Peyer's patch (tissue), 4 donors: ENCODE measurements at regions not wholly inside any gene's neighbourhood (a gene's known extent, or its start where the extent isn't known, plus 50 kb on each side); places are given as distances from the start of the nearest gene placed in this dataset.

ENCODE experiments used
- DNase-seq, 3 donors: peaks; one replicate each; pipeline ENCODE4 v3.0.0-alpha.2; 2017 to 2019
- H3K27ac ChIP-seq, 4 donors: fragments of 200-600 bp; sonication (generic); one replicate each; pipeline ENCODE4 v1.5.1; 2016 to 2019
- H3K27me3 ChIP-seq, 2 donors: fragments of 200-600 bp; sonication (generic); one replicate each; pipeline ENCODE4 v1.5.1; 2019
- H3K36me3 ChIP-seq, 3 donors: fragments of 200-600 bp; sonication (generic); one replicate each; pipeline ENCODE4 v1.5.1; 2016 to 2019
- H3K4me1 ChIP-seq, 4 donors: fragments of 200-600 bp; sonication (generic); one replicate each; pipeline ENCODE4 v1.5.1; 2016 to 2019
- H3K4me3 ChIP-seq, 4 donors: fragments of 200-600 bp; sonication (generic); 1 replicate in 3 of 4; 2 replicates in 1 of 4; pipeline ENCODE4 v1.5.1; 2016 to 2019; ENCODE audit warnings: mild to moderate bottlenecking in 1 of 4
- H3K9me3 ChIP-seq, 4 donors: fragments of 200-600 bp; sonication (generic); one replicate each; pipeline ENCODE4 v1.5.1; 2016 to 2019; ENCODE audit warnings: mild to moderate bottlenecking in 1 of 4
- CTCF ChIP-seq, 6 experiments: fragments of 450-650 bp in 4 of 6; fragments of 200-600 bp in 2 of 6; sonication (generic) in 1 of 6; IDR thresholded peaks; one replicate each; pipeline ENCODE4 v1.5.1; 2017 to 2019; ENCODE audit warnings: antibody characterized with exemption in 6 of 6, mild to moderate bottlenecking in 3 of 6, moderate library complexity in 1 of 6
- POLR2A ChIP-seq, 2 donors: fragments of 450-650 bp; IDR thresholded peaks; one replicate each; pipeline ENCODE4 v1.5.1; 2017; ENCODE audit warnings: antibody characterized with exemption in 2 of 2, mild to moderate bottlenecking in 2 of 2, moderate library complexity in 2 of 2

GRCh38 chr2:211027976-211028375 is 471.6 kb downstream of the CPS1 start:
- Histone ChIP-seq H3K9me3 (peaks cover 0 to 3% (median 0%) of the 10 kb centered on the region in 4 donors), H3K4me3 (no peak overlapping the region), H3K36me3 (no peaks in the 10 kb centered on the region), H3K4me1 (no peaks in the 10 kb centered on the region), H3K27ac (no peak overlapping the region), H3K27me3 (no peaks in the 10 kb centered on the region)
- DNase-seq = no peak
- TF ChIP-seq CTCF (IDR thresholded peaks at IDR 0.05) = no peak
- no peak for TF ChIP-seq POLR2A (IDR thresholded peaks at IDR 0.05)

DNA sequence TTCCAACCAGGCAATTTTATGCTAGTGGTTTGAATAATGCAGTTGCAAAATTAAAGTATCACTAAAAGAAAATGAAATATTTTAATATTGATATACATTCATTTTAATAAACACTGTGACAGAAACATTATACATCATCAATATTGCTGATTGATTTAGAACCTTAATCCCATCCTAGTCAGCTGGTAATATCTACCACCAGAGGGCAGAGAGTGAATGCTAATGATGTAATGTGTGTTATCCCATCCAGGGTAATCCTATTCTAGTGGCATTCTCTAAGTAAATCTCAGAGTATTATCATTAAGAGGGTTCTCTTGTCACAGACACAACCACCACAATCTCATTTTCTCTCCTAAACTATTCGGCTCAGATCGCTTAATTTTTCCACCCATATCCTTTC is 477.4 kb downstream of the CPS1 start:
- no peaks in the 10 kb centered on the region for H3K27me3 ChIP-seq
- no peak for TF ChIP-seq POLR2A (IDR thresholded peaks at IDR 0.05)
- peak in 3 of 6 experiments; percentile 31 to 35 (median 33) for TF ChIP-seq CTCF (IDR thresholded peaks at IDR 0.05)
- H3K27ac ChIP-seq = no peak overlapping the region
- no peak for DNase-seq
- H3K4me3 ChIP-seq = no peak overlapping the region
- H3K36me3 ChIP-seq = no peaks in the 10 kb centered on the region
- no peaks in the 10 kb centered on the region for H3K9me3 ChIP-seq
- no peaks in the 10 kb centered on the region for H3K4me1 ChIP-seq

DNA sequence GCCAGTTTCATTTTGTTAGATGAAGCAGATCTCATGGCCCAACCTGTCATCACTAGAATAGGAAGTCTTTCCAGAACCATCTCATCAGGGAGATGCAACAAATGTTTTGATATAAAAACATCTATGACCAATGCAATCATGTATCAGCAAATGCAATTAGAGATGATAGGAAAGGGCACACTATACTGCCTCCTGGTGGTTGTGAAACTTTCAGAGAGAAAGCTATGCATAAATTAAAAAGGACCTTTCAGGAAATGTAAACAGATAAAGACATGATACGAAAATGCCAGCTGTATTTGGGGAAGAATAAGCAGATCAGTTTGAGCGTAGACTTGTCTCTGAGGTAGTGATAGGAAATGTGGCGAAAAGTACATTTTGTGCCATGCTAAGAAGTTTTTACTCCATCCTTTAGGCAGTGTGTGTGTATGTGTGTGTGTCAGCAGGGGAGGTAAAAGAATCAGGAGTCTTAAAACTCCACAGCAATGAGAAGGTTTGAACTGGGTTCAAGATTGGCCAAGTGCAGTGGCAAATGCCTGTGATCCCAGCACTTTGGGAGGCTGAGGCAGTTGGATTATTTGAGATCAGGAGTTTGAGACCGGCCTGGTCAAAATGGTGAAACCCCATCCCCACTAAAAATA is 479.3 kb downstream of the CPS1 start:
- no peaks in the 10 kb centered on the region for H3K4me1 ChIP-seq
- no peaks in the 10 kb centered on the region for H3K9me3 ChIP-seq
- no peak overlapping the region for H3K4me3 ChIP-seq
- no peak for DNase-seq
- no peaks in the 10 kb centered on the region for H3K27me3 ChIP-seq
- TF ChIP-seq CTCF (IDR thresholded peaks at IDR 0.05) = peak in 4 of 6 experiments; percentile 42 to 61 (median 57)
- TF ChIP-seq POLR2A (IDR thresholded peaks at IDR 0.05) = no peak
- H3K36me3 ChIP-seq = no peaks in the 10 kb centered on the region
- no peak overlapping the region for H3K27ac ChIP-seq

GRCh38 chr2:211045025-211045424 is 488.6 kb downstream of the CPS1 start:
- DNase-seq = no peak
- no peaks in the 10 kb centered on the region for H3K4me1 ChIP-seq
- no peak overlapping the region for H3K4me3 ChIP-seq
- no peaks in the 10 kb centered on the region for H3K27me3 ChIP-seq
- H3K9me3 ChIP-seq = no peaks in the 10 kb centered on the region
- no peak overlapping the region for H3K27ac ChIP-seq
- H3K36me3 ChIP-seq = no peaks in the 10 kb centered on the region
- no peak for TF ChIP-seq CTCF (IDR thresholded peaks at IDR 0.05)
- TF ChIP-seq POLR2A (IDR thresholded peaks at IDR 0.05) = no peak

- DNase-seq = no peak
- Histone ChIP-seq H3K9me3 (no peaks in the 10 kb centered on the region), H3K27me3 (no peaks in the 10 kb centered on the region), H3K27ac (no peak overlapping the region), H3K4me3 (no peak overlapping the region), H3K4me1 (no peaks in the 10 kb centered on the region), H3K36me3 (no peaks in the 10 kb centered on the region)
- TF ChIP-seq CTCF (IDR thresholded peaks at IDR 0.05) (no peak), POLR2A (IDR thresholded peaks at IDR 0.05) (no peak)
These were observed 493.1 kb downstream of the CPS1 start for GRCh38 chr2:211049321-211050018.
